Duodenal mucosa (tissue), 2 donors: ENCODE measurements at regions not wholly inside any gene's neighbourhood (a gene's known extent, or its start where the extent isn't known, plus 50 kb on each side); places are given as distances from the start of the nearest gene placed in this dataset.
"Not testable (repeated sequence)": the region's sequence is repeated elsewhere in the genome, so short reads cannot be mapped to it uniquely, and the experiment has no call there.

Source experiments
- H3K27ac ChIP-seq: one replicate; pipeline ENCODE4 v1.7.0; 2013; ENCODE audit warnings: low read depth, low read length
- H3K27me3 ChIP-seq, 2 donors: one replicate each; pipeline ENCODE4 v1.7.0; 2013; ENCODE audit warnings: low read length in 2 of 2, control low read depth in 1 of 2; ENCODE audit not compliant: insufficient read depth in 2 of 2, control insufficient read depth in 1 of 2
- H3K36me3 ChIP-seq, 2 donors: one replicate each; pipeline ENCODE4 v1.7.0; 2013; ENCODE audit warnings: low read length in 2 of 2, control low read depth in 1 of 2; ENCODE audit not compliant: insufficient read depth in 2 of 2, control insufficient read depth in 1 of 2
- H3K4me1 ChIP-seq, 2 donors: one replicate each; pipeline ENCODE4 v1.7.0; 2013; ENCODE audit warnings: low read length in 2 of 2, control low read depth in 1 of 2; ENCODE audit not compliant: insufficient read depth in 2 of 2, control insufficient read depth in 1 of 2
- H3K4me3 ChIP-seq, 2 donors: one replicate each; pipeline ENCODE4 v1.7.0; 2013; ENCODE audit warnings: low read length in 2 of 2, low read depth in 1 of 2
- H3K9ac ChIP-seq, 2 donors: one replicate each; pipeline ENCODE4 v1.7.0; 2013; ENCODE audit warnings: low read length in 2 of 2, low read depth in 1 of 2
- H3K9me3 ChIP-seq, 2 donors: one replicate each; pipeline ENCODE4 v1.7.0; 2013; ENCODE audit warnings: low read length in 2 of 2, control low read depth in 1 of 2; ENCODE audit not compliant: control insufficient read depth in 1 of 2

- no peak overlapping the region for H3K9ac ChIP-seq
- H3K27me3 ChIP-seq: no peaks in the 10 kb centered on the region
- H3K4me3 ChIP-seq: no peak overlapping the region
- no peaks in the 10 kb centered on the region for H3K36me3 ChIP-seq
- H3K27ac ChIP-seq: no peak overlapping the region
- H3K9me3 ChIP-seq: peaks cover 0 to 5% of the 10 kb centered on the region in 2 donors
- H3K4me1 ChIP-seq: no peaks in the 10 kb centered on the region
Observed at GRCh38 chr11:38356255-38356654, 1758.2 kb upstream of the RAG2 start.

- Histone ChIP-seq H3K9ac (no peak overlapping the region), H3K36me3 (no peaks in the 10 kb centered on the region), H3K4me1 (no peaks in the 10 kb centered on the region), H3K27me3 (no peaks in the 10 kb centered on the region), H3K4me3 (no peak overlapping the region), H3K9me3 (peaks cover 3 to 4% of the 10 kb centered on the region in 2 donors), H3K27ac (no peak overlapping the region)
Observed at GRCh38 chr11:38345286-38345685, 1747.2 kb upstream of the RAG2 start.

- H3K9ac ChIP-seq, H3K27me3 ChIP-seq, H3K4me1 ChIP-seq, H3K27ac ChIP-seq, H3K36me3 ChIP-seq, H3K4me3 ChIP-seq, H3K9me3 ChIP-seq: not testable (repeated sequence)
Observed at GRCh38 chr11:38341612-38342011, 1743.6 kb upstream of the RAG2 start.

GRCh38 chr11:38339835-38340440 is 1741.9 kb upstream of the RAG2 start:
- peaks cover 0 to 3% of the 10 kb centered on the region in 2 donors for H3K9me3 ChIP-seq

GRCh38 chr11:38338022-38338421 is 1740.0 kb upstream of the RAG2 start:
- H3K4me1 ChIP-seq, H3K36me3 ChIP-seq, H3K9me3 ChIP-seq, H3K27me3 ChIP-seq, H3K9ac ChIP-seq, H3K27ac ChIP-seq, H3K4me3 ChIP-seq: not testable (repeated sequence)

More at GRCh38 chr11:38339835-38340440, 1741.9 kb upstream of the RAG2 start:
- no peaks in the 10 kb centered on the region for H3K4me1 ChIP-seq
- H3K27me3 ChIP-seq: no peaks in the 10 kb centered on the region
- no peak overlapping the region for H3K4me3 ChIP-seq
- H3K27ac ChIP-seq: no peak overlapping the region
- no peak overlapping the region for H3K9ac ChIP-seq
- no peaks in the 10 kb centered on the region for H3K36me3 ChIP-seq

GRCh38 chr11:38332046-38332445 is 1734.0 kb upstream of the RAG2 start:
- H3K4me3 ChIP-seq: no peak overlapping the region
- H3K27ac ChIP-seq: no peak overlapping the region
- H3K9me3 ChIP-seq: no peaks in the 10 kb centered on the region
- H3K27me3 ChIP-seq: no peaks in the 10 kb centered on the region
- no peak overlapping the region for H3K9ac ChIP-seq
- H3K36me3 ChIP-seq: no peaks in the 10 kb centered on the region
- H3K4me1 ChIP-seq: no peaks in the 10 kb centered on the region

- Histone ChIP-seq H3K4me3 (no peak overlapping the region), H3K36me3 (no peaks in the 10 kb centered on the region), H3K27ac (no peak overlapping the region), H3K4me1 (no peaks in the 10 kb centered on the region), H3K9me3 (no peaks in the 10 kb centered on the region), H3K9ac (no peak overlapping the region), H3K27me3 (no peaks in the 10 kb centered on the region)
Observed at GRCh38 chr11:38330578-38330977, 1732.5 kb upstream of the RAG2 start.

- Histone ChIP-seq H3K9ac (no peak overlapping the region), H3K27ac (no peak overlapping the region), H3K36me3 (no peaks in the 10 kb centered on the region), H3K27me3 (no peaks in the 10 kb centered on the region), H3K9me3 (no peaks in the 10 kb centered on the region), H3K4me3 (no peak overlapping the region), H3K4me1 (no peaks in the 10 kb centered on the region)
Observed at GRCh38 chr11:38323961-38324761, 1726.1 kb upstream of the RAG2 start.

GRCh38 chr11:38315151-38315550 is 1717.1 kb upstream of the RAG2 start:
- H3K36me3 ChIP-seq: no peaks in the 10 kb centered on the region
- H3K9me3 ChIP-seq: peaks cover 0 to 17% of the 10 kb centered on the region in 2 donors
- H3K27me3 ChIP-seq: no peaks in the 10 kb centered on the region
- H3K4me1 ChIP-seq: no peaks in the 10 kb centered on the region
- no peak overlapping the region for H3K4me3 ChIP-seq
- H3K27ac ChIP-seq: no peak overlapping the region
- H3K9ac ChIP-seq: no peak overlapping the region

- Histone ChIP-seq H3K27me3 (no peaks in the 10 kb centered on the region), H3K9ac (no peak overlapping the region), H3K4me3 (no peak overlapping the region), H3K27ac (no peak overlapping the region), H3K9me3 (no peaks in the 10 kb centered on the region), H3K36me3 (no peaks in the 10 kb centered on the region), H3K4me1 (no peaks in the 10 kb centered on the region)
Observed at GRCh38 chr11:38307455-38307854, 1709.4 kb upstream of the RAG2 start.
